ENCODE measurements at regions not wholly inside any gene's neighbourhood (a gene's known extent, or its start where the extent isn't known, plus 50 kb on each side); places are given as distances from the start of the nearest gene placed in this dataset.
"Not testable (repeated sequence)": the region's sequence is repeated elsewhere in the genome, so short reads cannot be mapped to it uniquely, and the experiment has no call there.

DNA sequence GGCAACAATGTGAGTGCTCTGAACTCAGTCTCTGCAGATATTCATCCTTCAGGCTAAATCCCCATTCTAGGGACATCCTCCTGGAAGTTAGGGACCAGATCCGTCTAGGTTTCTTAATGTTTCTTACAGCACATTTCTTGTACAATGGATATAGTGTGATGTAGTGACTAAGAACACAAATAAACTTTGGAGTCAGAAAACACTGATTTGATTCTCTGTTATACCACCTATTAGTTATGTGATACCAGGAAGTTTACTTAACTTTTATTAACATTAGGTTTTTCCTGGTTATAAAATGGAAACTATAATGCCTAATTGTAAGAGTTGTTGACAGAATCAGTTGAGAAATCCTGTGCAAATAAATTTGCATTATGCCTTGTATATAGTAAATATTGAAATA lies 57.6 kb upstream of the KCNQ5 start:
- no peak for FAIRE-seq
- H3K4me3 ChIP-seq (ENCODE audit: low read depth in 1 of 3, low read length in 3 of 3), result no peak overlapping the region
- H3K27me3 ChIP-seq (ENCODE audit: control insufficient read depth in 3 of 3, insufficient read depth in 3 of 3, low read length in 3 of 3), result no peaks in the 10 kb centered on the region
- no peak for DNase-seq
- WGBS, 3 donors, result 42 to 69% (median 63%) methylated on average over 1 of the region's 1 CpG
- no peaks in the 10 kb centered on the region for H3K4me1 ChIP-seq (ENCODE audit: control insufficient read depth in 3 of 3, insufficient read depth in 2 of 3, low read depth in 1 of 3, low read length in 2 of 3)
- H3K36me3 ChIP-seq (ENCODE audit: control insufficient read depth in 3 of 3, insufficient read depth in 2 of 3, low read depth in 1 of 3, low read length in 3 of 3), result no peaks in the 10 kb centered on the region
- no peaks in the 10 kb centered on the region for H3K9me3 ChIP-seq (ENCODE audit: control insufficient read depth in 2 of 2, insufficient read depth in 1 of 2, low read depth in 1 of 2, low read length in 1 of 2)
- no peak overlapping the region for H3K27ac ChIP-seq (ENCODE audit: low read depth in 1 of 3, low read length in 2 of 3)

DNA sequence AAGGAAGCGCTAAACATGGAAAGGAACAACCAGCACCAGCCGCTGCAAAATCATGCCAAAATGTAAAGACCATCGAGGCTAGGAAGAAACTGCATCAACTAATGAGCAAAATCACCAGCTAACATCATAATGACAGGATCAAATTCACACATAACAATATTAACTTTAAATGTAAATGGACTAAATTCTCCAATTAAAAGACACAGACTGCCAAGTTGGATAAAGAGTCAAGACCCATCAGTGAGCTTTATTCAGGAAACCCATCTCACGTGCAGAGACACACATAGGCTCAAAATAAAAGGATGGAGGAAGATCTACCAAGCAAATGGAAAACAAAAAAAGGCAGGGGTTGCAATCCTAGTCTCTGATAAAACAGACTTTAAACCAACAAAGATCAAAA lies 49.9 kb upstream of the KCNQ5 start:
- H3K4me3 ChIP-seq (ENCODE audit: low read depth in 1 of 3, low read length in 3 of 3); H3K27me3 ChIP-seq (ENCODE audit: control insufficient read depth in 3 of 3, insufficient read depth in 3 of 3, low read length in 3 of 3); H3K9me3 ChIP-seq (ENCODE audit: control insufficient read depth in 2 of 2, insufficient read depth in 1 of 2, low read depth in 1 of 2, low read length in 1 of 2); DNase-seq; H3K36me3 ChIP-seq (ENCODE audit: control insufficient read depth in 3 of 3, insufficient read depth in 2 of 3, low read depth in 1 of 3, low read length in 3 of 3); H3K27ac ChIP-seq (ENCODE audit: low read depth in 1 of 3, low read length in 2 of 3); H3K4me1 ChIP-seq (ENCODE audit: control insufficient read depth in 3 of 3, insufficient read depth in 2 of 3, low read depth in 1 of 3, low read length in 2 of 3); FAIRE-seq: not testable (repeated sequence)
- 81 to 90% (median 84%) methylated on average over 1 of the region's 4 CpGs for WGBS, 3 donors
